ENCODE measurements at regions not wholly inside any gene's neighbourhood (a gene's known extent, or its start where the extent isn't known, plus 50 kb on each side); places are given as distances from the start of the nearest gene placed in this dataset.
"Not testable (repeated sequence)": the region's sequence is repeated elsewhere in the genome, so short reads cannot be mapped to it uniquely, and the experiment has no call there.

GRCh38 chr2:77839102-77839501 lies 316.9 kb upstream of the LRRTM4 start:
- no peak for DNase-seq

DNA sequence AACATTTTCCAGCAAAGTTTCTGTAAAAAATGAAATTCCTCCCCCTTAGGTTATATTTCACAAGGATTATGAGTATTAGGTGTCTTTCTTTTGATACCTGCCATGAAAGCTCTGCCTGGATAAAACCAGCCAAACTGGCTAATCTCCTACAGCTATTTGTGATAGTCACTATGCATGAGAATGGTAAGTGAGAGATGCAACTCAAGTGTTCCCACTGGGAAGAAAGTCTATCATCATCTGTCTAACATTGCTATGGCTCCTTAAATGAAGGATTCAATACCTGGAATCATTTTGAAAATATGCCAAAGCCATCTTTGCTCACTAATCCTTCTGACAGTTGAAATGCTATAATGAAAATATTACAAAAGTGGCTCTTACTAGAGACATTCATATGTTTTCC lies 339.9 kb upstream of the LRRTM4 start:
- no peak for DNase-seq

DNA sequence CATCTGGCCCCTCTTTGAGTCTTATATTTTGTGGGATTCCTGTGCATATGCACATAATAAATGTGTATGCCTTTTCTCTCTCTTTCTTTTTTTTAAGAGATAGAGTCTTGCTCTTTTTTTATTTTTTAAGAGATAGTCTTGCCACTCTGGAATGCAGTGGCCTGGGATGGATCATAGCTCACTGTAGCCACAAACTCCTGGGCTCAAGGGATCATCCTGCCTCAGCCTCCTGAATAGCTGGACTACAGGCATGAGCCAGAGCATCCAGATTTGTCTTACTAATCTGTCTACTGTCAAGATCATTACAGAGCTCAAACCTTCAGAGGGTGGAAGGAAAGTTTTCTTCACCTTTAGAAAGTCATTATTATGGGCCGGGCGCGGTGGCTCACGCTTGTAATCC lies 342.2 kb upstream of the LRRTM4 start:
- no peak for DNase-seq

- no peak for DNase-seq
These were observed 344.5 kb upstream of the LRRTM4 start for GRCh38 chr2:77866661-77867060.

- no peak for DNase-seq
These were observed 345.0 kb upstream of the LRRTM4 start for GRCh38 chr2:77867146-77867545.

GRCh38 chr2:77873506-77873905 lies 351.3 kb upstream of the LRRTM4 start:
- DNase-seq = no peak

GRCh38 chr2:77900211-77900610 lies 378.0 kb upstream of the LRRTM4 start:
- not testable (repeated sequence) for DNase-seq

GRCh38 chr2:77910136-77910535 lies 388.0 kb upstream of the LRRTM4 start:
- DNase-seq = no peak

GRCh38 chr2:77920838-77921366 lies 398.7 kb upstream of the LRRTM4 start:
- no peak for DNase-seq

DNA sequence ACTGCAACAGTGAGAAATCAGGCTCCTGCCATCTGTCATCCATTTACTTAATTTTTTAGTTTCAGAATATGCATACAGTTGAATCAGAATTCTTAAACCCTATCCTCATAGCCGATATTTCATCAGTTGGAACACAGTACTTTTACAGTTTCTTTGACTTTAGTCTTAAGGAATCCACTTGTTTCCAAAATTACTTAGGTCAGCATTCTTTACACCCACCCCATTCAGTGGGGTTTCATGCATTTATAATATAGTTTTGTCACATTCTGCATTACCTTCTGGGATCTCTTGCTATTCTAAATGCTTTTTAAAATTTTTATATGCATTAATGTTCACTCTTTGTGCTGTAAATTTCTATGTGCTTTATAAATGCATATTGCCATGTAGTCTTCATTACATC lies 400.4 kb upstream of the LRRTM4 start:
- DNase-seq = no peak

DNA sequence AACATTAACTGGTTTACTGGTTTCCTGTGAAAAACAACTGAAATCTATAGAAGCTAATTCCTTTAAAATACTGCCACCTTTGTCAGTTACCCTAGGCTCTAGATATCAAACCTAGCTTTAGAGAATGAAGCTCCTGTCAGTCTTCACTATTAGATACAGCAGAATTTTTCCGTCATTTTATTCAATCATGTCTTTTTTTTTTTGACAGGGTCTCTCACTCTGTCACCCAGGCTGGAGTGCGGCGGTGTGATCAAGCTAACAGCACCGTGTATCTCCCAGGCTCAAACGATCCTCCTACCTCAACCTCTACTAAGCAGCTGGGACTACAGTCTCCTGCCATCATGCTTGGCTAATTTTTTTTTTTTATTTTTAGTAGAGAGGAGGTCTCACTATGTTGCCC lies 415.2 kb upstream of the LRRTM4 start:
- no peak for DNase-seq

GRCh38 chr2:77938462-77938861 lies 416.3 kb upstream of the LRRTM4 start:
- DNase-seq = no peak

DNA sequence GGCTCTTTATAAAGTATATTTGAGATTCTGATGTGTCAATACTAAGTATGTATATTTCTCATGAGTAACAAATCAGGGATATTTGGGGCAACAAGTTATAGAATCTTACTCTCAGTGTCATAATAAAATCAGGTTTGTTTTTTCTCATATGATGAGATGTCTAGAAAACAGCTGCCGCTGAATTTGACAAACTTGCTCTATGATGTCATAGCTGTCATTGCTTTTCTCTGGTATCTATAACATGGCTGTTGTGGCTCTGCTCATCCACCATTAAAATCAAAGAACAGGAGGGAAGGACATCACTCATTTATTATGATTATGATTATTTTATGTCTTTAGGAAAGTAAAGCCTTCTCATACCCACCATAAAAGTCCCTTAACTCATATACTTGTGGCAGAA lies 417.2 kb upstream of the LRRTM4 start:
- no peak for DNase-seq

DNA sequence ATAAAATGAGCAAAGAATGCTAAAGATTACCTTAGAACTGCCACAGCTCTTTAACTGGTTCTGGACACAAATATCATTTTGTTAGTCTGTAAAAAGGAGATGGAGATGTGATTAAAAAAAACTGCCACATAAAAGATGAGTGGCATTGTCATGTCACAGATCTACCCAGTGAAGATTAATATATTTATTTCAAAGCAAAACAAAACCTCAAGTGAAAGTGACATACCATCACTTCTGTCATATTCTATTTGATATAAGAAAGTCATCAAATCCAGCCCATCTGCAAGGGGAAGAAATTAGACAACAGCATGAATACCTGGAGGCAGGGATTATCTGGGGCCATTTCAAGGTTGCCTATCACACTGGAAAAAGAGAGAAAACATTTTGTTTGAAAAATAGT lies 417.6 kb upstream of the LRRTM4 start:
- DNase-seq = no peak

DNA sequence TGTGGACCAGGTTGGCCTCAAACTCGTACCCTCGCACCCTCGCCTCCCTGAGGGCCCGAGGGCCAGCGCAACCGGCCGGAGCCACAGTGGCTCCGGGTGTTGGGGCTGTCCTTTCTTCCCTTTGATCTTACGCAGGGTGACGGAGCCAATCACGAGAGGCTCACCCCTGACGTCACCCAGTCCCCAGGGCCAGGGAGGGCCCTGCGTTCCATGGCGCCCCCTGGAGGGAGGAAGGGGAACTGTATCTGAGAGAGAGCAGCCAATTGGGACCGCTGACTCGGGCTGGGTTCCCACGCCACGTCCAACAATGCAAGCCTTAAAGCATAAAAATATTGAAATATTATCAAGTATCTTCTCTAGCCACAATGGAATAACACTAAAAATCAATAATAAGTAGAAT lies 432.8 kb upstream of the LRRTM4 start:
- DNase-seq = no peak

- DNase-seq = no peak
These were observed 440.8 kb upstream of the LRRTM4 start for GRCh38 chr2:77962943-77963342.

GRCh38 chr2:77977471-77978063 lies 455.4 kb upstream of the LRRTM4 start:
- DNase-seq = no peak

GRCh38 chr2:77995161-77995560 lies 473.0 kb upstream of the LRRTM4 start:
- no peak for DNase-seq

DNA sequence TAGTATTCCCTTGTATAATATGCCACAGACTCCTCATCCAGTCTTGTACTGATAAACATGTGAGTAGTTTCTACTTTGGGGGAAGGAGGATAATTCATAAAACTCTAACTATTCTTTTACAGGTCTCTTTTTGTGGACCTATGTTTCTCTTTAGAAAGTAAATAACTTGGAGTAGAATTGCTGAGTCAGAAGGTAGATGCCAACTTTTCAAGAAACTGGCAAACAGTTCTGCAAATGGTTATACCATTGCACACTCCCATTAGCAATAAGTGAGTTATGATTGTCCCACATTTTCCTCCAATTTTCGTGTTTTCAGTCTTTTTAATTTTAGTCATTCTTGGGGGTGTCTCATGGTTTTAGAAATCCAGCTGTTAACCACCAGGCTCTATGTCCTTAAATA lies 477.2 kb upstream of the LRRTM4 start:
- DNase-seq = no peak

DNA sequence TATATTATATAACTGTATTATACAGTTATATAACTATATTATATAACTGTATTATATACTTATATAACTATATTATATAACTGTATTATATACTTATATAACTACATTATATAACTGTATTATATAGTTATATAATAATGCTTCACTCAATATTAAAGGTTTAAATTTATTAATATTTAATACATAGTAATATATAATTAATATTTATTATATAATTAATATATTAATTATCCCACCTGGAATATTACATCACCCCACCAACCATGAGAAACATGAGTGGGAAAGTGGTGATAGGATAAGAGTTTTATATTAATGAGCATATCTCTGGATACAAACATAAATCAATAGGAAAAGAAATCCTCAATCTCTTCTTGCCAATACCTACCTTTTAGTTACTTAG lies 487.1 kb upstream of the LRRTM4 start:
- no peak for DNase-seq

DNA sequence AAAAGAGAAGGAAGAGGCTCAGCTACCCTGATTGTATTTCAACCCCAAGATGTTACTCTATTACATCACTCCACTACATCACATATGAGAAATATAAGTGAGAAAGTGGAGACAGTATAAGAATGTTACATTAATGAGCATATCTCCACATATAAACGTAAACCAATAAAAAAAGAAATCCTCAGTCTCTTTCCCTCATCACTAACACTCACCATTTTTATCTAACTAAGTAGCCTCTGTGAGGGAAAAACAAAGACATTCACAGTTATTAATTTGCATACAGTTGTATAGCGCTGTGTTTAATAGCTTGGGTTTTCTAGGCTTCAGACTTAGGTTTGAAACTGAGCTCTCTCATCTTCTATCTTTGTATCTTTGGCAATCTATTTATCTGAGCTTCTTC lies 489.1 kb upstream of the LRRTM4 start:
- no peak for DNase-seq

- no peak for DNase-seq
These were observed 498.3 kb upstream of the LRRTM4 start for GRCh38 chr2:78020491-78020890.

DNA sequence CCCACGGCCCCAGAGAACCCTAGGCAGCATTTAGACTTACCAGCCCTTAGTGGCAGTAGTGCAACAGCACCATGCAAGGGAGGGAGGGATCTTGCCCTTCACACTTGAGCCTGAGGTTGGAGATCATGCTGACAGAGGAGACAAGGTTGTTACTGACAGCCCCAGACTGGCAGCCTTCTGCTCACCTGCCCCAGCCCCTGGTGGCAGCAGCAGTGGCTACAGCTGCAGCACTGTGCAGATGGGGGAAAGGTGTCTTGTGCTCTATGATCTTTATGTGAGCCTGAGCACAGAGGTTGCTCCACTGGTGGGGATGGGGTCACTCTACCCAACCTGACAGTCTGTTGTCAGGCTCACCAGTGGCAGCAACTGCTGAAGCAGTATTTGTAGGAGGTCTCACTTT lies 501.2 kb upstream of the LRRTM4 start:
- DNase-seq = no peak

GRCh38 chr2:78024996-78025395 lies 502.8 kb upstream of the LRRTM4 start:
- no peak for DNase-seq

- no peak for DNase-seq
These were observed 507.3 kb upstream of the LRRTM4 start for GRCh38 chr2:78029392-78029995.

Data from CD4-positive, alpha-beta T cell treated with Interleukin-15 for 1 hour (primary cell).